ENCODE measurements at regions not wholly inside any gene's neighbourhood (a gene's known extent, or its start where the extent isn't known, plus 50 kb on each side); places are given as distances from the start of the nearest gene placed in this dataset.

DNA sequence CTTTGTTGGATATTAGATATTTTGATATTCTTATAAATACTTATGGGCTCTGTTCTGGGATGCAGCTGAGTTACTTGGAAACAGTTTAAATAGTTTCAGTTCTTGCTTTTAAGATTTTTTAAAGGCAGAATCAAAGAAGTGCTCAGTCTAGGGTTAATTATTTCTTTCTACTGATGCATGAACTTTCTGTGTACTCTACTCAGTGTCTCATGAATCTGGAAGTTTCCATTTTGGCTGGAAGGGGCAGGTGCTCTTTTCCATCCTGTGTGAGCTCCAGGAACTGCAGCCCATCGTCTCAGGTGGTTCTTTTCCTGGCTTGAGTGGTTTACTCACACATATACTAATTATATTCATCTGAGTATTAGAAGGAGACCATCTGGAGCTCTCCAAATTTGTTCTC lies 61.1 kb upstream of the CPHXL start:
- TF ChIP-seq CTCF (conservative IDR thresholded peaks at IDR 0.05; ENCODE audit: low read length): no peak
- no peak for TF ChIP-seq EZH2phosphoT487 (IDR thresholded peaks at IDR 0.05; ENCODE audit: borderline replicate concordance, low read depth, low read length)
